Stomach (tissue), 4 donors: ENCODE measurements at regions not wholly inside any gene's neighbourhood (a gene's known extent, or its start where the extent isn't known, plus 50 kb on each side); places are given as distances from the start of the nearest gene placed in this dataset.

Source experiments
- EP300 ChIP-seq: sonication (generic); formaldehyde crosslinking; IDR thresholded peaks from one replicate; pipeline ENCODE4 v1.6.1; 2017; ENCODE audit warnings: antibody characterized with exemption
- POLR2A ChIP-seq, 4 donors: fragments of 450-650 bp; IDR thresholded peaks; one replicate each; pipeline ENCODE4 v1.6.1; 2016; ENCODE audit warnings: antibody characterized with exemption in 4 of 4, control low read depth in 2 of 4, mild to moderate bottlenecking in 1 of 4, moderate library complexity in 1 of 4
- POLR2AphosphoS5 ChIP-seq, 3 donors: sonication (generic); formaldehyde crosslinking; IDR thresholded peaks; one replicate each; pipeline ENCODE4 v1.6.1; 2016; ENCODE audit warnings: antibody characterized with exemption in 3 of 3
- TF ChIP-seq, protein P1 (sequence below), 7 experiments: fragments of 450-650 bp in 4 of 7; fragments of 200-600 bp in 3 of 7; sonication (generic) in 3 of 7; IDR thresholded peaks; one replicate each; pipeline ENCODE4 v1.5.1; 2016 to 2019; ENCODE audit warnings: antibody characterized with exemption in 7 of 7, control low read depth in 2 of 7, mild to moderate bottlenecking in 1 of 7

DNA sequence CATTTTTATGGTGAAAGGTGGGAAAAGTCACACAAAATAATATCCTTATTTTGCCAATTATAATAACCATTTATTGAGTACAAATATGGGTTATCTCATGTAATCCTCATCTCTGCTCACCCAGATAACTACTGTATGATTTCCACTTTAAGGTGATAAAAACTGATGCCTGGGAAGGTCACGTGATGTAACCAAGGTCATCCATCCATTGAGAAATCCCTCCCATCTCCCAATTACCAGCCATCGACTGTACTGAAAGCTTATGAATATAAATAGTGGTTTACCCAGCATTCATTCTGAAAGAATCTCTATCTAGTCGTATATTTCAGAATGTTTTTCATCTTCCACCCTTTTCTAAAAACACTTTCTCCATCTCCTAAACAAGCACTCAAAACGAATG, 55.0 kb upstream of the IFNAR2 start:
- TF ChIP-seq POLR2A (IDR thresholded peaks at IDR 0.05), result no peak
- TF ChIP-seq, protein P1, sequence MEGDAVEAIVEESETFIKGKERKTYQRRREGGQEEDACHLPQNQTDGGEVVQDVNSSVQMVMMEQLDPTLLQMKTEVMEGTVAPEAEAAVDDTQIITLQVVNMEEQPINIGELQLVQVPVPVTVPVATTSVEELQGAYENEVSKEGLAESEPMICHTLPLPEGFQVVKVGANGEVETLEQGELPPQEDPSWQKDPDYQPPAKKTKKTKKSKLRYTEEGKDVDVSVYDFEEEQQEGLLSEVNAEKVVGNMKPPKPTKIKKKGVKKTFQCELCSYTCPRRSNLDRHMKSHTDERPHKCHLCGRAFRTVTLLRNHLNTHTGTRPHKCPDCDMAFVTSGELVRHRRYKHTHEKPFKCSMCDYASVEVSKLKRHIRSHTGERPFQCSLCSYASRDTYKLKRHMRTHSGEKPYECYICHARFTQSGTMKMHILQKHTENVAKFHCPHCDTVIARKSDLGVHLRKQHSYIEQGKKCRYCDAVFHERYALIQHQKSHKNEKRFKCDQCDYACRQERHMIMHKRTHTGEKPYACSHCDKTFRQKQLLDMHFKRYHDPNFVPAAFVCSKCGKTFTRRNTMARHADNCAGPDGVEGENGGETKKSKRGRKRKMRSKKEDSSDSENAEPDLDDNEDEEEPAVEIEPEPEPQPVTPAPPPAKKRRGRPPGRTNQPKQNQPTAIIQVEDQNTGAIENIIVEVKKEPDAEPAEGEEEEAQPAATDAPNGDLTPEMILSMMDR (IDR thresholded peaks at IDR 0.05), result no peak
- no peak for TF ChIP-seq EP300
- no peak for TF ChIP-seq POLR2AphosphoS5 (IDR thresholded peaks at IDR 0.05)
